Stimulated activated naive CD8-positive, alpha-beta T cell treated with anti-CD3 and anti-CD28 coated beads, Interleukin-15, amount 100 ng/mL, for 72 hours (primary cell): ENCODE measurements at regions not wholly inside any gene's neighbourhood (a gene's known extent, or its start where the extent isn't known, plus 50 kb on each side); places are given as distances from the start of the nearest gene placed in this dataset.
"Not testable (repeated sequence)": the region's sequence is repeated elsewhere in the genome, so short reads cannot be mapped to it uniquely, and the experiment has no call there.

Source experiments
- ATAC-seq: fragments of 150-1000 bp; cut with Tn5 transposase; 2 replicates; pipeline ENCODE4 v1.10.0; 2021; ENCODE audit warnings: mild to moderate bottlenecking, moderate library complexity
- DNase-seq, 2 donors: peaks; one replicate each; pipeline ENCODE4 v3.0.0; 2021 to 2022
- H3K27ac Mint-ChIP-seq, 2 donors: one replicate each; pipeline ENCODE4 v1.8.0; 2022; ENCODE audit warnings: mild to moderate bottlenecking in 2 of 2, mixed read lengths in 2 of 2, moderate library complexity in 2 of 2
- H3K27me3 Mint-ChIP-seq: one replicate; pipeline ENCODE4 v1.8.0; 2022; ENCODE audit warnings: mixed read lengths
- H3K4me1 Mint-ChIP-seq: one replicate; pipeline ENCODE4 v1.8.0; 2022; ENCODE audit warnings: mild to moderate bottlenecking, mixed read lengths
- H3K4me3 Mint-ChIP-seq, 2 donors: one replicate each; pipeline ENCODE4 v1.8.0; 2022; ENCODE audit warnings: mild to moderate bottlenecking in 2 of 2, mixed read lengths in 2 of 2, moderate library complexity in 1 of 2
- H3K9me3 Mint-ChIP-seq, 2 donors: one replicate each; pipeline ENCODE4 v1.8.0; 2022; ENCODE audit warnings: mixed read lengths in 2 of 2

GRCh38 chr10:64332551-64332950 is 811.4 kb downstream of the REEP3 start:
- Mint-ChIP-seq H3K4me1 (no peaks in the 10 kb centered on the region), H3K27me3 (no peaks in the 10 kb centered on the region), H3K27ac (no peak overlapping the region), H3K4me3 (no peak overlapping the region), H3K9me3 (peaks cover 10 to 11% of the 10 kb centered on the region in 2 donors)
- ATAC-seq (no peak), DNase-seq (no peak)

- Mint-ChIP-seq H3K27me3 (no peaks in the 10 kb centered on the region), H3K4me3 (no peak overlapping the region), H3K9me3 (peaks cover 6 to 11% of the 10 kb centered on the region in 2 donors), H3K4me1 (no peaks in the 10 kb centered on the region), H3K27ac (no peak overlapping the region)
- no peak for ATAC-seq
- no peak for DNase-seq
Measured at GRCh38 chr10:64334084-64334483, 812.9 kb downstream of the REEP3 start.

DNA sequence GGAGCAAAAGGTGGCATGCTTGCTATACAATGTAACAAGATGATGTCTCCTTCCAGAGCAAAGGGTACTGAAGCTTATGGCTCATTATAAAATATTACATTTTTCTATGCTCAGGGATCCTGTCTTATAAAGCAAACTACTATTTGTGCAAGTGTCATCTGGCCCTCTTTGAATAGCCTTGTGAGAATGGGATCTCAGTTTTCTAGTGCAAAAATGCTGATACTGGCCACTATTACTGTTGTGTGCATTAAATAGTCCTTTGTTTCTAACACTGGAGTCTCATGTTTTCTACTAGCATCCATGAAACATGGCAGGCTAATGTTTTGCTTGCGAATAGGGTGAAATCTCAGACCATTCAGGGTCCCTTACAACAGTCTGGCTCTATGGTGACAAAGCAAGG is 823.0 kb downstream of the REEP3 start:
- peaks cover 0 to 12% of the 10 kb centered on the region in 2 donors for H3K9me3 Mint-ChIP-seq

GRCh38 chr10:64345856-64346255 is 824.7 kb downstream of the REEP3 start:
- no peak overlapping the region for H3K27ac Mint-ChIP-seq
- H3K27me3 Mint-ChIP-seq: no peaks in the 10 kb centered on the region

More for the DNA sequence above, 823.0 kb downstream of the REEP3 start:
- ATAC-seq: no peak
- Mint-ChIP-seq H3K4me3 (no peak overlapping the region), H3K27me3 (no peaks in the 10 kb centered on the region), H3K4me1 (no peaks in the 10 kb centered on the region), H3K27ac (no peak overlapping the region)
- DNase-seq: no peak

GRCh38 chr10:64346389-64346788 is 825.2 kb downstream of the REEP3 start:
- H3K27me3 Mint-ChIP-seq: no peaks in the 10 kb centered on the region
- ATAC-seq (no peak), DNase-seq (no peak)
- no peak overlapping the region for H3K4me3 Mint-ChIP-seq
- H3K27ac Mint-ChIP-seq: no peak overlapping the region
- H3K9me3 Mint-ChIP-seq: peaks cover 0 to 12% of the 10 kb centered on the region in 2 donors
- no peaks in the 10 kb centered on the region for H3K4me1 Mint-ChIP-seq

More at GRCh38 chr10:64345856-64346255, 824.7 kb downstream of the REEP3 start:
- peaks cover 0 to 12% of the 10 kb centered on the region in 2 donors for H3K9me3 Mint-ChIP-seq
- H3K4me3 Mint-ChIP-seq: no peak overlapping the region
- H3K4me1 Mint-ChIP-seq: no peaks in the 10 kb centered on the region
- DNase-seq (no peak), ATAC-seq (no peak)

DNA sequence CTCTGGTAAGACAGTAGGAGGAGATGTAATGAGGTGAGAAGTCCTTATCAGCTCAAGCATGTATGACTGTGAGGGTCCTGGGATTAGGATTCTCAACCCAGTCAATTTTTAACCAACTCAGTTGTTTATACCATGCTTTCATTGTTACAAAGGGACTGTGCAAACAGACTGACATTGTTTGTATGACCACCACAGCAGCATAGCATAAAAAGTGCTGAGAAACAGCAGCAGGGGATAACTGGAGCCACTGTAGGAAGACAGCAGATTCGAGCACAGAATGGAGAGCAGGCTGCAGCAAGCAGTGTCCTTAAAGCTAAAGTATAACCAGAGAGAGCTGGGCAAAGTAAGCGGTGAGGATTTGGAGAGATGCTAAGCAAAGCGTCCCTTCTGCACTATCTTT is 829.5 kb downstream of the REEP3 start:
- H3K4me1 Mint-ChIP-seq: no peaks in the 10 kb centered on the region
- H3K9me3 Mint-ChIP-seq: no peaks in the 10 kb centered on the region

GRCh38 chr10:64358907-64359306 is 837.7 kb downstream of the REEP3 start:
- ATAC-seq: no peak
- no peak for DNase-seq
- Mint-ChIP-seq H3K27ac (no peak overlapping the region), H3K27me3 (no peaks in the 10 kb centered on the region), H3K4me3 (no peak overlapping the region), H3K4me1 (no peaks in the 10 kb centered on the region), H3K9me3 (peaks cover 0 to 8% of the 10 kb centered on the region in 2 donors)

More for the DNA sequence above, 829.5 kb downstream of the REEP3 start:
- Mint-ChIP-seq H3K27me3 (no peaks in the 10 kb centered on the region), H3K27ac (no peak overlapping the region), H3K4me3 (no peak overlapping the region)
- DNase-seq (no peak), ATAC-seq (no peak)

DNA sequence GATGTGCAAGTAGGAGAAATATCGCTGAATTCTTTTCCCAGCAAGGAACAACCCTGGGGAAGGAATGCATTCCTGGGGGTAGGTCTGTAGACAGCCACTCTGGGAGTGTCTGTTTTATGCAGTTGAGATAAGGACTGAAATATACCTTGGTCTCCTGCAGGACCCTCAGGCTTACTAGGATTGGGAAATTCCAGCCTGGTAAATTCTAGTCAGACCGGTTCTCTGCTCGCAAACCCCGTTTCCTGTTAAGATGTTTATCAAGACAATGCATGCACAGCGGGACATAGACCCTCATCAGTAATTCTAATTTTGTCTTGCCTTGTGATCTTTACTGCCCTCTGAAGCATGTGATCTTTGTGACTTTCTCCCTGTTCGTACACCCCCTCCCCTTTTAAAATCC is 839.0 kb downstream of the REEP3 start:
- not testable (repeated sequence) for H3K4me3 Mint-ChIP-seq, H3K27me3 Mint-ChIP-seq, DNase-seq, H3K4me1 Mint-ChIP-seq, H3K9me3 Mint-ChIP-seq, H3K27ac Mint-ChIP-seq, ATAC-seq

- Mint-ChIP-seq H3K9me3 (peaks cover 0 to 8% of the 10 kb centered on the region in 2 donors), H3K4me3 (no peak overlapping the region), H3K4me1 (no peaks in the 10 kb centered on the region), H3K27ac (no peak overlapping the region), H3K27me3 (no peaks in the 10 kb centered on the region)
- no peak for DNase-seq
- ATAC-seq: no peak
Measured at GRCh38 chr10:64363687-64364086, 842.5 kb downstream of the REEP3 start.

- Mint-ChIP-seq H3K4me3 (no peak overlapping the region), H3K9me3 (peaks cover 0 to 8% of the 10 kb centered on the region in 2 donors), H3K27me3 (no peaks in the 10 kb centered on the region), H3K27ac (no peak overlapping the region), H3K4me1 (no peaks in the 10 kb centered on the region)
- ATAC-seq: no peak
- DNase-seq: no peak
Measured at GRCh38 chr10:64365663-64366062, 844.5 kb downstream of the REEP3 start.

DNA sequence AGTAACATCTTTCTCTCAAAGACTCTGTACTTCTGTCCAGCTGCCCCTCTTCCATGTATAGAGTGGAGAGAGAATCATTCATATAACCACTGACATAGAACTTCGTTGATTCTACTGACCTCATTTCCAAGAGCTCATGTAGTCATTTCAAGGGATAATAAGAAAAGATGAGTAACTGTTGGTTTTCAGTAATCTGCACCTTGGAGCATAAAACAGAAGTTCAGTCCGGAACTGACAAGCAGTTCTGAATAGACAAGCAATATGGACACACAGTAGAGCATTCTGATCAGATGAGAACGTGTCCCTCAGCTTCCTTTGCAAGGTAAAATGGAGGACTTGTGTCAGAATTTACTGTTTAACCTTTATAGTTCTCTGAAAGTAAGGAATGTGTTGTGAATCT is 847.1 kb downstream of the REEP3 start:
- no peak for DNase-seq
- Mint-ChIP-seq H3K4me1 (no peaks in the 10 kb centered on the region), H3K27me3 (no peaks in the 10 kb centered on the region)

GRCh38 chr10:64369885-64370773 is 848.9 kb downstream of the REEP3 start:
- Mint-ChIP-seq H3K27ac (no peak overlapping the region), H3K27me3 (no peaks in the 10 kb centered on the region), H3K4me1 (no peaks in the 10 kb centered on the region), H3K9me3 (no peaks in the 10 kb centered on the region), H3K4me3 (no peak overlapping the region)
- DNase-seq (no peak), ATAC-seq (no peak)

More for the DNA sequence above, 847.1 kb downstream of the REEP3 start:
- no peak for ATAC-seq
- Mint-ChIP-seq H3K27ac (no peak overlapping the region), H3K9me3 (no peaks in the 10 kb centered on the region), H3K4me3 (no peak overlapping the region)

GRCh38 chr10:64374346-64374745 is 853.1 kb downstream of the REEP3 start:
- ATAC-seq: no peak
- no peaks in the 10 kb centered on the region for H3K4me1 Mint-ChIP-seq
- no peak overlapping the region for H3K4me3 Mint-ChIP-seq
- no peak overlapping the region for H3K27ac Mint-ChIP-seq
- DNase-seq: no peak
- H3K27me3 Mint-ChIP-seq: no peaks in the 10 kb centered on the region
- no peaks in the 10 kb centered on the region for H3K9me3 Mint-ChIP-seq

GRCh38 chr10:64376167-64376566 is 855.0 kb downstream of the REEP3 start:
- Mint-ChIP-seq H3K27ac (no peak overlapping the region), H3K27me3 (no peaks in the 10 kb centered on the region), H3K4me1 (no peaks in the 10 kb centered on the region), H3K4me3 (no peak overlapping the region), H3K9me3 (no peaks in the 10 kb centered on the region)
- no peak for ATAC-seq
- DNase-seq: no peak

GRCh38 chr10:64379898-64380297 is 858.7 kb downstream of the REEP3 start:
- no peak overlapping the region for H3K4me3 Mint-ChIP-seq
- no peak overlapping the region for H3K27ac Mint-ChIP-seq
- no peaks in the 10 kb centered on the region for H3K9me3 Mint-ChIP-seq
- no peaks in the 10 kb centered on the region for H3K4me1 Mint-ChIP-seq
- ATAC-seq (no peak), DNase-seq (no peak)
- H3K27me3 Mint-ChIP-seq: no peaks in the 10 kb centered on the region

DNA sequence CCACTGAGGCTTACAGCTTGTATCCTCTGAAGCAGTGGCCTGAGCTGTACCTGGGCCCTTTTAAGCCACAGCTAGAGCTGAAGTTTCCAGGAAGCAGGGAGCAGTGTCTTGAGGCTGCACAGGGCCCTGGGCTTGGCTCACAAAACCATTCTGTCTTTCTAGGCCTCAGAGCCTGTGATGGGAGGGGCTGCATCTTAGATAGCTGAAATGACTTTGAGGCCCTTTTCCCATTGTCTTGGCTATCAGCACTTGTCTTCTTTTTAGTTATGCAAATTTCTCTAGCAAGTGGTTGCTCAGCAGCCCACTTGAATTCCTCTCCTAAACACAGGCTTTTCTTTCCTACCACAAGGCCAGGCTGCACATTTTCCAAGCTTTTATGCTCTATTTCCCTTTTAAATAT is 864.2 kb downstream of the REEP3 start:
- peaks cover 4 to 10% of the 10 kb centered on the region in 2 donors for H3K9me3 Mint-ChIP-seq
- H3K27ac Mint-ChIP-seq: no peak overlapping the region
- H3K27me3 Mint-ChIP-seq: no peaks in the 10 kb centered on the region
- H3K4me1 Mint-ChIP-seq: no peaks in the 10 kb centered on the region
- ATAC-seq (peak; percentile 23), DNase-seq (no peak)
- no peak overlapping the region for H3K4me3 Mint-ChIP-seq
